Endothelial cell (in vitro differentiated cells): ENCODE measurements at regions not wholly inside any gene's neighbourhood (a gene's known extent, or its start where the extent isn't known, plus 50 kb on each side); places are given as distances from the start of the nearest gene placed in this dataset.

Experiments
- DNase-seq: peaks from one replicate; pipeline ENCODE4 v3.0.0; 2021; ENCODE audit warnings: low spot score
- H3K27ac Mint-ChIP-seq: one replicate; pipeline ENCODE4 v1.8.0; 2021; ENCODE audit warnings: mixed read lengths, inconsistent platforms; ENCODE audit not compliant: unreplicated experiment
- H3K27me3 Mint-ChIP-seq: one replicate; pipeline ENCODE4 v1.8.0; 2021; ENCODE audit warnings: mild to moderate bottlenecking, moderate library complexity, mixed read lengths, inconsistent platforms; ENCODE audit not compliant: unreplicated experiment
- H3K36me3 Mint-ChIP-seq: one replicate; pipeline ENCODE4 v1.8.0; 2021; ENCODE audit warnings: mild to moderate bottlenecking, low read depth, mixed read lengths, inconsistent platforms; ENCODE audit not compliant: unreplicated experiment
- H3K4me1 Mint-ChIP-seq: one replicate; pipeline ENCODE4 v1.8.0; 2021; ENCODE audit warnings: mild to moderate bottlenecking, mixed read lengths, inconsistent platforms; ENCODE audit not compliant: unreplicated experiment
- H3K4me3 Mint-ChIP-seq: one replicate; pipeline ENCODE4 v1.8.0; 2021; ENCODE audit warnings: mild to moderate bottlenecking, mixed read lengths, inconsistent platforms; ENCODE audit not compliant: unreplicated experiment
- H3K9me3 Mint-ChIP-seq: one replicate; pipeline ENCODE4 v1.8.0; 2021; ENCODE audit warnings: mixed read lengths, inconsistent platforms; ENCODE audit not compliant: unreplicated experiment
- CTCF ChIP-seq: fragments of 200-600 bp; sonication (generic); IDR thresholded peaks from one replicate; pipeline ENCODE4 v1.5.0; 2021; ENCODE audit warnings: antibody characterized with exemption; ENCODE audit not compliant: unreplicated experiment

- H3K4me3 Mint-ChIP-seq, result no peak overlapping the region
- H3K9me3 Mint-ChIP-seq, result no peaks in the 10 kb centered on the region
- H3K36me3 Mint-ChIP-seq, result no peaks in the 10 kb centered on the region
- no peak overlapping the region for H3K27ac Mint-ChIP-seq
- H3K27me3 Mint-ChIP-seq, result no peaks in the 10 kb centered on the region
- no peak for DNase-seq
- TF ChIP-seq CTCF, result no peak
- no peaks in the 10 kb centered on the region for H3K4me1 Mint-ChIP-seq
Observed at GRCh38 chr4:96827086-96827485, 987.2 kb downstream of the PDHA2 start.

DNA sequence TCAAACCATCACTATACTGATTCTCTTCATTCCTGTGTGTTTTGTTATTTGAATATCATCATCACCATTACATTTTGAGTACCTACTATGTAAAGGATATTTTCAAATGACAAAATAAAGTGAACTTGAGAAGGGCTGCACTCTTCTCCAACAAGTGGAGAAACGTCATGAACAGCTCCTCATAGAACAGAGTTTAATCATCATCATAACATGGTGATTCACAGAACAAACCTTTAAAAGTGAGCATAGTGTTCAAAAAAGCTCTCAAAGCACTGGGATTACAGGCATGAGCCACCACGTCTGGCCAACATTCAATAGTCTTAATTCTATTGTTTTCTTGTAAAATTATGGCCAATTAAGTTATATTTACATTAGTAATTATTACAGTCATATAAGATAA lies 993.9 kb downstream of the PDHA2 start:
- DNase-seq, result no peak
- Mint-ChIP-seq H3K9me3 (no peaks in the 10 kb centered on the region), H3K27ac (no peak overlapping the region)

GRCh38 chr4:96835991-96836390 lies 996.1 kb downstream of the PDHA2 start:
- no peaks in the 10 kb centered on the region for H3K9me3 Mint-ChIP-seq

More for the DNA sequence above, 993.9 kb downstream of the PDHA2 start:
- no peak for TF ChIP-seq CTCF
- H3K4me1 Mint-ChIP-seq, result no peaks in the 10 kb centered on the region
- no peak overlapping the region for H3K4me3 Mint-ChIP-seq
- H3K27me3 Mint-ChIP-seq, result no peaks in the 10 kb centered on the region
- no peaks in the 10 kb centered on the region for H3K36me3 Mint-ChIP-seq

DNA sequence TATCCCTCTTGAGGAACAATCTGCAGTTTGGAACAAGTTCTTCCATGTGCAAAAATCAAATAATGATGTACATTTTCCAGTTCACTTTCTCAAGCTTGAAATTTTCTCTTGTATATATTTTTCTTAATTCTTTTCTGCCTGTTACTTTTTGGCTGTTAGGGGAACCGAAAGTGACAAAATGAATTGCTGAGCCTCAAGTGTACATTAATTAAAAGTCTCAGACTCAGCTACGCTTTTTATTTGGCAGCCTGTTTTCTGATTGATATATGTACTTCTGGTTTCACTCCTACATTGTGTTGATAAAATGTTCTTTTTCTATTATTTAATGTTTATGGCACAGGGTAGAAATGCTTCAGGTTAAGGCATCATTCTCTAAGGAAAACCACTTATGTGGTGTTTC lies 999.5 kb downstream of the PDHA2 start:
- H3K4me3 Mint-ChIP-seq, result no peak overlapping the region
- no peak for TF ChIP-seq CTCF
- H3K27ac Mint-ChIP-seq, result no peak overlapping the region
- H3K4me1 Mint-ChIP-seq, result no peaks in the 10 kb centered on the region
- no peaks in the 10 kb centered on the region for H3K9me3 Mint-ChIP-seq
- H3K27me3 Mint-ChIP-seq, result no peaks in the 10 kb centered on the region
- DNase-seq, result no peak
- no peaks in the 10 kb centered on the region for H3K36me3 Mint-ChIP-seq

More at GRCh38 chr4:96835991-96836390, 996.1 kb downstream of the PDHA2 start:
- no peaks in the 10 kb centered on the region for H3K4me1 Mint-ChIP-seq
- no peaks in the 10 kb centered on the region for H3K36me3 Mint-ChIP-seq
- H3K27ac Mint-ChIP-seq, result no peak overlapping the region
- no peak overlapping the region for H3K4me3 Mint-ChIP-seq
- DNase-seq, result no peak
- no peak for TF ChIP-seq CTCF
- no peaks in the 10 kb centered on the region for H3K27me3 Mint-ChIP-seq

- no peak overlapping the region for H3K4me3 Mint-ChIP-seq
- no peaks in the 10 kb centered on the region for H3K36me3 Mint-ChIP-seq
- H3K9me3 Mint-ChIP-seq, result no peaks in the 10 kb centered on the region
- H3K27me3 Mint-ChIP-seq, result no peaks in the 10 kb centered on the region
- no peak for TF ChIP-seq CTCF
- H3K4me1 Mint-ChIP-seq, result no peaks in the 10 kb centered on the region
- DNase-seq, result no peak
- no peak overlapping the region for H3K27ac Mint-ChIP-seq
Observed at GRCh38 chr4:96841801-96842200, 1001.9 kb downstream of the PDHA2 start.
